ENCODE measurements at regions not wholly inside any gene's neighbourhood (a gene's known extent, or its start where the extent isn't known, plus 50 kb on each side); places are given as distances from the start of the nearest gene placed in this dataset.

GRCh38 chr3:59412516-59412915 lies 362.7 kb upstream of the CFAP20DC start:
- Histone ChIP-seq H4K20me1 (ENCODE audit: insufficient read depth) (no peaks in the 10 kb centered on the region), H3K9me2 (ENCODE audit: insufficient read depth) (no peaks in the 10 kb centered on the region), H3K27me3 (ENCODE audit: insufficient read depth, low read depth) (no peaks in the 10 kb centered on the region), H3F3A (ENCODE audit: insufficient read depth, low read depth) (no peaks in the 10 kb centered on the region), H3K9me3 (ENCODE audit: insufficient read depth, low read depth) (no peaks in the 10 kb centered on the region), H3K79me2 (ENCODE audit: low read depth) (no peaks in the 10 kb centered on the region), H3K4me2 (no peak overlapping the region), H2AFZ (no peak overlapping the region), H3K4me1 (replicated peaks; ENCODE audit: insufficient read depth) (no peaks in the 10 kb centered on the region), H3K27ac (no peak overlapping the region), H3K36me3 (ENCODE audit: low read depth) (no peaks in the 10 kb centered on the region), H3K4me3 (no peak overlapping the region)
- no peak for DNase-seq
- no TSS peak for BruUV-seq (replicated peaks)
- TF ChIP-seq CTCF (conservative IDR thresholded peaks at IDR 0.05) (no peak), EZH2 (IDR thresholded peaks at IDR 0.05; ENCODE audit: low read depth) (no peak)
- ChIA-PET POLR2A (ENCODE audit: unreplicated experiment) (no interaction called here), CTCF (interaction anchor here (0.6 kb wide), 1 partner anchor 418 kb away, joined by 9 read pairs; no protein-coding TSS in a partner anchor)
- intact Hi-C loops (cut with micrococcal nuclease; ENCODE audit: unreplicated experiment): no loop called here

- Histone ChIP-seq H3F3A (ENCODE audit: insufficient read depth, low read depth) (no peaks in the 10 kb centered on the region), H4K20me1 (ENCODE audit: insufficient read depth) (no peaks in the 10 kb centered on the region), H3K27me3 (ENCODE audit: insufficient read depth, low read depth) (no peaks in the 10 kb centered on the region), H3K36me3 (ENCODE audit: low read depth) (no peaks in the 10 kb centered on the region), H2AFZ (no peak overlapping the region), H3K4me2 (no peak overlapping the region), H3K27ac (no peak overlapping the region), H3K9me3 (ENCODE audit: insufficient read depth, low read depth) (no peaks in the 10 kb centered on the region), H3K9me2 (ENCODE audit: insufficient read depth) (no peaks in the 10 kb centered on the region), H3K79me2 (ENCODE audit: low read depth) (no peaks in the 10 kb centered on the region), H3K4me3 (no peak overlapping the region), H3K4me1 (replicated peaks; ENCODE audit: insufficient read depth) (no peaks in the 10 kb centered on the region)
- intact Hi-C loops (cut with micrococcal nuclease; ENCODE audit: unreplicated experiment): no loop called here
- ChIA-PET CTCF (no interaction called here), POLR2A (ENCODE audit: unreplicated experiment) (no interaction called here)
- no TSS peak for BruUV-seq (replicated peaks)
- DNase-seq: no peak
- no peak for TF ChIP-seq EZH2 (IDR thresholded peaks at IDR 0.05; ENCODE audit: low read depth)
- no peak for TF ChIP-seq CTCF (conservative IDR thresholded peaks at IDR 0.05)
Measured at GRCh38 chr3:59411694-59412093, 361.9 kb upstream of the CFAP20DC start.

GRCh38 chr3:59411186-59411585 lies 361.4 kb upstream of the CFAP20DC start:
- DNase-seq: no peak
- Histone ChIP-seq H3K79me2 (ENCODE audit: low read depth) (no peaks in the 10 kb centered on the region), H2AFZ (no peak overlapping the region), H3K27me3 (ENCODE audit: insufficient read depth, low read depth) (no peaks in the 10 kb centered on the region), H3K4me2 (no peak overlapping the region), H3K9me2 (ENCODE audit: insufficient read depth) (no peaks in the 10 kb centered on the region), H3F3A (ENCODE audit: insufficient read depth, low read depth) (no peaks in the 10 kb centered on the region), H3K4me1 (replicated peaks; ENCODE audit: insufficient read depth) (no peaks in the 10 kb centered on the region), H3K9me3 (ENCODE audit: insufficient read depth, low read depth) (no peaks in the 10 kb centered on the region), H4K20me1 (ENCODE audit: insufficient read depth) (no peaks in the 10 kb centered on the region), H3K27ac (no peak overlapping the region), H3K36me3 (ENCODE audit: low read depth) (no peaks in the 10 kb centered on the region), H3K4me3 (no peak overlapping the region)
- CTCF ChIA-PET: no interaction called here
- TF ChIP-seq CTCF (conservative IDR thresholded peaks at IDR 0.05) (no peak), EZH2 (IDR thresholded peaks at IDR 0.05; ENCODE audit: low read depth) (no peak)
- no TSS peak for BruUV-seq (replicated peaks)
- POLR2A ChIA-PET (ENCODE audit: unreplicated experiment): no interaction called here
- intact Hi-C loops (cut with micrococcal nuclease; ENCODE audit: unreplicated experiment): no loop called here

All from PC-9 (cell line).